Activated effector memory CD4-positive, alpha-beta T cell treated with Interleukin-2 at 50 U/mL for 16 hours (primary cell): ENCODE measurements at regions not wholly inside any gene's neighbourhood (a gene's known extent, or its start where the extent isn't known, plus 50 kb on each side); places are given as distances from the start of the nearest gene placed in this dataset.
"Not testable (repeated sequence)": the region's sequence is repeated elsewhere in the genome, so short reads cannot be mapped to it uniquely, and the experiment has no call there.

Experiments
- DNase-seq: peaks from one replicate; pipeline ENCODE4 v3.0.0-alpha.2; 2020

DNA sequence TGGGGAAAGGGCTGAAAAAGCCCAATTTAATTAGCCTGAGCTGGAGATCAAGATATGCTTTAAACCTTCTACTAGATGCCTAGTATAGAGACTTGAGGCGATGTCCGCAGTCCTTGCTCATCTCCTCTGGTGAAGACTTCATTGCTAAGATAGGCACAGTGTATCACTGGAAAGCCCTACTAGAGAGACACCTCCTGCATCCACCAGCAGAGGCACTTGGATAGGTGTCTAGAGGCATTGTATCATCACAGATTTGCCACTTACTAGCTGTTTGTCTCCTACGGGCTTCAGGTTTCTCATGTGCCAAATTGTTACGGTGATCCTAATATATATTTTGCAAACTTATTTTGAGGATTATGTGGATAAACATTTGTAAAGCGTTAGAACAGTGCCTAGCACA lies 1048.5 kb downstream of the GALC start:
- no peak for DNase-seq

DNA sequence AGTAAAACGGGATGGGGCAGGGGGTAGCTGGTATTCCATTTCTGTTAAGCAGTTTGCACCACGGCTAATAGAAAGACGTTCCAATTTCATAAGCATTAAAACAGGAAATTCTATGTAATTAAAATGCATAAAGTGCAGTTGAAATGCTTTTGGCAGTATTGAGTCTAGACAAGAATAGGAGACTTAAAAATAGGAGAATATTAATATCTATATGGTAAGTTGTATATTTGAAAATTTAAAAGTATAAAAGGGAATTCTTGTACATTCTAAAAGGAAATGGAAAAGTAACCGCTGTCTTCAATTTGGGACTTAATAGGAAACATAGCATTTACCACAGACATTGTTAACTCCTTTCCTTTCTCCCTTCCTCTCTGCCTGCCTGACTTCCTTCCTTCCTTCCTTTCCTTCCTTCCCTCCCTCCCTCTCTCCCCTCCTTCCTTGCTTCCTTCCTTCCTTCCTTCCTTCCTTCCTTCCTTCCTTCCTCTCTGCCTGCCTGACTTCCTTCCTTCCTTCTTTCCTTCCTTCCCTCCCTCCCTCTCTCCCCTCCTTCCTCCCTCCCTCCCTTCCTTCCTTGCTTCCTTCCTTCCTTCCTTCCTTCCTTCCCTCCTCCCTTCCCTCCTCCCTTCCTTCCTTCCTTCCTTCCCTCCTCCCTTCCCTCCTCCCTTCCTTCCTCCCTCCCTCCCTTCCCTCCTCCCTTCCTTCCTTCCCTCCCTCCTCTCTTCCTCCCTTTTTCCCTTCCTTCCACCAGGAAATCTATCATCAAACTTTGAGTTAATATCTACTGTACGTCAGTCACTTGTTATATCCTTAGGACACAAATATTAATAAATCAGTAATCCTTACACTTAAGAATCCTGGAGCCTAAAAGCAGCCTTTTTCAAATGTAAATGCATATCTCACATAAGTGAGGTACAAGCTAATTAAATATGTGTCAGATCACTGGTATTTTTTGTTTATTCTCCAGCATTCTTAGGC lies 1049.3 kb downstream of the GALC start:
- no peak for DNase-seq

DNA sequence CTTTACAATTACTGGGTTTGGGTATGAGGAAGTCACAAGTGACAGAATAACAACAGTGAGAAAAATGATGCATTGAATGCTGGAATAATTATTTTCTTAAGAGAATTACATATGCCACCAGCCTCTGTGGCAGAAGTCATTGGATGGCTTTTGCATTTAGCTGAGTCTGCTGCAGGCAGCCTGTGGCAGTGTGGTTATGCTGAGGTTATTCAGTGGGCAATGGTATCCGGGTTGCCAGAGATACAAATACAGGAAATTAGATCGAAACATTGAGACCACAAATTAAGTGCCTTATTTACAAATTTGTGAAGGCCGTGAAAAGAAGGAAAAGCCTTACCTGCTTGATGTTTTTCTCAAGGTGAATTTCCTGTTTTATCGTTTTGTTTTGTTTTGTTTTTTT lies 1050.0 kb downstream of the GALC start:
- no peak for DNase-seq

DNA sequence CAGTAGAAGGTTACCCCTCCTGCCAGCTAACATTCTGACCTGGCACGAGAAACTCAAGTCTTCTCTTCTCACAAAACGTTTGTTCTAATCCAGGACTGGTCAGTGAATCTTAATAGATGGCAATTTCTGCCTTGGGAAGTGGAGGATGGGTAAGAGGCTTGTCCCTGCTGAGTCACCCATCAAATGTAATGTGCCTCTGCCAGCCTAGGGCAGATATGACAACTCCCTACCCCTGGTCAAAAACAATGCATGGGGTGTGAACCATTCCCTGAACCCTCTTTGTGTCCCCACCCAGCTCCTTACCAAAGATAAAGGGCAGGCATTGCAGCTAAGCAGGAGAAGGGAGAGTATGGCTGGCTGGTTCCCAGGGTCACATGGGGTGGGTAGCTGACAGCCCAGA lies 1052.9 kb downstream of the GALC start:
- DNase-seq = no peak

DNA sequence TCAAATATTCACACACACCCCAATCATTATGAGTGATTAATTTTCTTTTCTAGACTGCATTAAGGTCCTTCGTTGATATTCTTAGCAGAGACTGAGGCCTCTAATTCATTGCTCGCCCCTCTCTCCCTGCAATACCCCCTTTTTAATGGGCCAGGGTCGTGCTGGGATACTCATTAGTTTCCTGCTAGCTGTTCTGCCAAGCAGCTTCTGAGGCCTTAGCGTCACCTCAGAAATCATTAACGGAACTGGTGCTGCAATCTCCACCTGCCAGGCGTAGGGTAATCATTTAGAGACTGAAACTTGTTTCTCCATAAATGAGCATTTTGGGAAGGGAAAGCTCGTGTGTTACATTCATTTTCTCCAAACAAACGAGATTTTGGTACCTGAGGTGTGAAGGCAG lies 1054.7 kb downstream of the GALC start:
- DNase-seq = no peak

DNA sequence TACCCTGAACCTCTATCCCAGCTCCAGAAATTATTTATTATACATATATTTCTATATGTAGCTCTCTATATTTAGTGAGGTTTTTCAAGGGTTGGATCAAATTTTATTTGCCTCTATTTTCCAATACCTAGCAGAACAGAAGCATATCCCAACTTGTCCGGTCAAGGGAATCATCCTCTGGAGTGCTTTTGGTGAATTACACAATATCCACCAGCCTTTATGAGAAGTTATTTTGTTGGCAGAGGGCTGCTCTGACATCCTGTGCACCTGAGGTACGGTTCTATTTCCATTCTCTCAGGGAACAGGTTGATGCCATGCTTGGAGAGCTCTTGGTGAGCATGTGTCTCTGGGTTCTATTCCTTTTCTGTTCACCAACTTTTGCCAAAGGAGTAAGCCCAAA lies 1056.4 kb downstream of the GALC start:
- no peak for DNase-seq

DNA sequence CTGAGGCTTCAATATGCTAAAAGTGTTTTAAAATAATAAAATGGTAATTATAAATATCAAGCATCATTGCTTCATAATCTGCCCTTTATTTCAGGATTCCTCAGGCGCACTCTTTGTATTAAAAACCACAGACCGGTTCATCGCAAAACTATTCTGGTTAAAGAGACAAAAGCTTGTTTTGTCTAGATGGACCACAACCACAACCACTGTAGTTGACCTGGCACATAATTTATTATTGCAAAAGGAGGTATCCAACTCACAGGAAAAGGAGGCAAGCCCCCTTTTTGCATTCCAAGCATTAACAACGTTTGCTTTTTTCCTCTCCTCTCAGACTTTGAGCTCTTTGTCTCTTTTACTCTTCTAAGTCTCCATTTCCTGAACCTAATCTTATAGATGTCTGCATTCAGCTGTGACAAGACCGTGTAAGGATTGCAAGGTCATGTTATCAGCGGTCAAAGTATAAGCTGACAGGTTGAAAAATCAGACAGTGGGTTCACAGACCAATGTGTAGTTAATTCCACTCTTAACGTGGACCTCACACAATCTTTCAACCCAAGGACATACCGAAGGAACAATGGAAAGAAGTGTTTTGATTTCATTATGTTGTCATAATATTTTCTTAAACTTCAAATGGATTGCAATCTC lies 1057.6 kb downstream of the GALC start:
- no peak for DNase-seq

DNA sequence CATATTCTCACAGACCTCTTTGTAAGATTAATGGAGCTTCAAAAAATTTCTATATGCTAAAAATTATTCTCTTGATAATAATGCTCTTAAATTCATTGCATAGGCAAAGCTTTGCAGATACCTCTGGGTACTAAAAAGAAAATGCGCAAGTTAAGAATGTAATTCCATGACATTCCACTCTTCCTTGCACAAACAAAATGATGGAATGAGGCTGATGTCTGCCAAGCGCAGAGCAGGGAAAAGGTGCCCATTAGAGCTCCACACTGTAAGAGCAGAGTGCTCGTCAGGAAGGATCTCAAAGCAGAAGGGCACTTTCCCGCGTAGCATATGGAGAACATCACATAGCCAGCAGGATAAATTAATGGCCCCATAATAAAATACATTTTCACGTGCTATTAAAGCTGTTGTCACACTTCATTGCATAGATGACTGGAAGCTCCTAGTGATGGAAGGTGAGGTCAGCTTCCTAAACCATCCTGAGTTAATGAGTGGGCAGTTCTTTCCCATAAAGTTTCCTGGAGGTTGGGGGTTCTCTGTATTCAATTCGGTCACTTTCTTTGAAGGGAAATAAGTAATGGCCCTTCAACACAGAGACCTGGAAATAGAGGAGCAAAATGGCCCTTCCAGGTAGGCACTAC lies 1058.9 kb downstream of the GALC start:
- DNase-seq = no peak

GRCh38 chr14:86933460-86933859 lies 1059.5 kb downstream of the GALC start:
- no peak for DNase-seq

- no peak for DNase-seq
Measured at GRCh38 chr14:86915406-86915805, 1077.6 kb downstream of the GALC start.

GRCh38 chr14:86912709-86913108 lies 1080.3 kb downstream of the GALC start:
- DNase-seq = no peak

DNA sequence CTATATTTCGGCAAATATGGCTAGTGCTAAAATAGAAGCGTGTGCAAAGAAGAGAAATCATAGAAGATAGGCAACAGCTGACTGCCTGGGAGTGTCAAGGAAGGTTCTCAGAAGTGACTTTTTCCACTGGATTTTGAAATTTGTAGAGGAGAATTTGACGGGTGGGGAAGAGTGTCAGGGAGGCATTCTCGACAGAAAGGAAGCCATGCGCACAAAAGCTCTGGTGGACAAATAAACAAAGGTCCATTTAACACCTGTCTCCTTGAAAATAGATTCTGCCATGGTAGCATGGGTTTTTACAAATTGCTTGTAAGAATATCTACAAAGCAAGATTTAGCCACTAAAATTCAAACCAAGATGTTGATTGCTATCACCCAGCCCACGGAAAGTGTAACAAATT lies 1081.5 kb downstream of the GALC start:
- no peak for DNase-seq

DNA sequence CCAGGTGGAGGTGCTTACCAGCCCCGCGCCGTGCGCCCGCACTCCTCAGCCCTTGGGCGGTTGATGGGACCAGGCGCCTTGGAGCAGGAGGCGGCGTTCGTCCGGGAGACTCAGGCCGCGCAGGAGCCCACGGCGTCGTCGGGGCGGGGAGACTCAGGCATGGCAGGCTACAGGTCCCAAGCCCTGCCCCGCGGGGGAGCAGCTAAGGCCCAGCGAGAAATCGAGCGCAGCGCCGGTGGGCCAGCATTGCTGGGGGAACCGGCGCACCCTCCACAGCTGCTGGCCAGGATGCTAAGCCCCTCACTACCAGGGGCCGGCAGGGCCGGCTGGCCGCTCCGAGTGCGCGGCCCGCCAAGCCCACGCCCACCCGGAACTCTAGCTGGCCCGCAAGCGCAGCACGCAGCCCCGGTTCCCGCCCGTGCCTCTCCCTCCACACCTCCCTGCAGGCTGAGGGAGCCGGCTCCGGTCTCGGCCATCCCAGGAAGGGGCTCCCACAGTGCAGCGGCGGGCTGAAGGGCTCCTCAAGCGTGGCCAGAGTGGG lies 1087.5 kb downstream of the GALC start:
- DNase-seq = not testable (repeated sequence)

DNA sequence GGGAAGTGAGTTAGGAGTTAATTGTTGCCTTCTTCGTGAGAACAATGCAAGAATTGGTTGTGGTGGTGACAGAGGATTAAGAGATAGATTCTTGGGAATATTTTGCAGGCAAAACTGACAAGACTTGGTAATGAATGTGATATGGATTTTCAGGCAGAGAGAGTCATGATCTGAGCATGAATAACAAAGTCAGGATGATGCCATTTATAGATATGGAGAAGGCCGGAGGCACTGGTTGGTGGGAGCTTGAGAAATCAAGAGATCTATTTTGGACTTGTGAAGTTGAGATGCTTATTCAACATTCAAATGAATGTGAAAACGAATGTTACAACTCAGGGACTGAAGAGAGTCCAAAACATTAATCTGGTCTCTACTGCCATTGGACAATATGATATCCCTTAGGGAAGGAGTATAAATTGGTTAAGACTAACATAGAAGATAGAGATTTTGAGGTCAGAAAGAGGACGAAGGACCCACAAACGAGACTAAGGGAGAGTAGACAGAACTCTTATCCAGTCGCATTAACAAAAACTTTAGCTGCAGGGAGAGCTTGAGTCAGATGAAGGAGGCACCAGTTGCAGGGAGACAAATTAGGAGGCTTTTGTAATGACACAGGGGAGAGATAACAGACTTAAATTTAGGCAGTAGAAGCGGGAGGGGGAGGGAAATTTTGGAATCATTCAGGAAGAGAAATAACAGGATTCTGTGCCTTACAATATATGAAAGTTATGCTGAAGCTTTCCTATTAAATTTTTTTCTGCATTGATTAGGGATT lies 1090.6 kb downstream of the GALC start:
- DNase-seq = no peak

GRCh38 chr14:86897704-86898513 lies 1095.1 kb downstream of the GALC start:
- DNase-seq = no peak

DNA sequence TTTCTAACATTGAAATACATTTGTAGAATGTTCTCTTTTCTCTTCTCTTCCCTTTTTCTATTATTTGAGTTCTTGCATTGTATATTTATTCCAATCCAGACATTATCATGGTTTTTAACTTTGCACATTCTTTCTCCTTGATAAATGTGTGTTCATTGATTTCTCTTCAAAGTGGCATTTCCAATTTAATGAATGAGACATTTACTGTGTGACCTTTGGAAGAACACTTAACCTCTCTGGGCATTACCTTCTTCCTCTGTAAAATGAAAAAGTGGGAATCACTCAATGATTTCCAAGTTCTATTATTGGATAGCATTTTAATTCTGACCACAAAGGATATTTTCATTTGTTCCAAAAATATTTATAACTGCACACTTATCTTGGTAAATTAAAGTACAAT lies 1095.8 kb downstream of the GALC start:
- no peak for DNase-seq

DNA sequence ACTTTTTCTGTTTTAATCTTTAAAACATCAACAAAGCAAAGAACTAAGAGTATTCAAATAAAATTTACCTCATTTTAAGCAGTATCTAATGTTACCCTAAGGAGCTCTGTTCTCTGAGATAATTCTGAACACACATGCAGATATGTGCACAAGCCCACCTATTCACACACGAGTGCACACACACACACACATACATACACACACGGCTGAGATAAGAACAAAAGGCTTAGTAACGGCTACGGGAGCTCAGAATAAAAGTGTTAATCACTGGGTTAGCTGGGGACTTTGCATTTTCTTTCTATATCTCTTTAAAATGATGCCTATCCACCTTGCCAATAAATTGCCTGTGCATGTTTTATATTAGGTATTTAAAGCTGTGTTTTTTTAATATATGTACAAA lies 1096.3 kb downstream of the GALC start:
- DNase-seq = no peak

DNA sequence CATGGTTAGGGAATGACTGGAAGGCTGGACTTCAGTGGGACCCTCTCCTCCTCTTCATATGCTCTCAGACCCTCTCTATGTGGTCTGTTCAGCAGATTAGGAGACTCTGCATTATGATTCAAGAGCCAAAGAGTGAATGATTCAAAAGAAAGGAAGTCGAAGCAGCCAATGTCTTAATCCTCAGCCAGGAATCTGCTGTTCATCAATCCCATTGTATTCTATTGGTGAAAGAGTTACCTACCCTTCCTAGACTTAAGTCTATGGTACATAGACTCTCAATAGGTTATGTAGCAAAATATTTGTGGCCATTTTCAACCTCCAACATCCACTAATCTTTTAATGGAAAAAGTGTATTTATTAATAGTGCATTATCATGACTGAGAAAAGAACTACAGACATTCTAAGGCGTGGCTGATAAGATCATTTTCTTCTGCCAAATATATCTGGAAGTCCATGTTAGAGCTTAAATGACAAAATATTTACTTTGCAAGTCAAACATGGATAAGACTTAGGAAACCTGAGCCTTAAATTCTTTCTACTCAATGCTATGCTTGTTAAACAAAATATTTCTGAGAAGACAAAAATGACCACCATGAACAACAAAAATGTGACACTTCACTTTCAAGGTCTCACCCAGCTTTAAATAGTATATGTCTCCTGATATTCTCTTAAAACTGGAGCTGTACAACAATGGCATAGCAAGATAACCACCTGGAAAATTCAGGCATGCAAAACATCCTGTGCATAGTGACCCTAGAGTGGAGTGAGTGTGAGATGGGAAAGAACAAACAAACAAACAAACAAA lies 1100.6 kb downstream of the GALC start:
- no peak for DNase-seq

DNA sequence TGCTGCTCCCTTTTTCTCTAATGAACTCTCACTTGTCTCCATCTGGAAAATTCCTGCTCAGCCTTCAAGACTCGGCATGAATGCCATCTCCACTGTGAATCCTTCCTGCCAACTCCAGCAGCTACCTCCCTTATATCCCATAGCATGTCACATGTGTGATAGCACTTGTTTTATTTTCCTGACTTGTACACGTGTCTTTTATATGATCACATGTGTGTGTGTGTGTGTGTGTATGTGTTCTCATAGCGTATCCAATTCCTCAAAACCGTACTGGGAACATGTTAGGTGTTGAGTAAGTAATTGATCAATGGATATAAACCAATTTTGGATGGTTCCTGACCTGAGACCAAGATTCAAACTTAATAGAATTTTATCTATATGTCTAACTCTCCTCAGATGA lies 1107.7 kb downstream of the GALC start:
- no peak for DNase-seq

GRCh38 chr14:86884498-86884897 lies 1108.5 kb downstream of the GALC start:
- DNase-seq = no peak

GRCh38 chr14:86882818-86883217 lies 1110.2 kb downstream of the GALC start:
- DNase-seq = no peak
